GM12891 (cell line): ENCODE measurements at regions not wholly inside any gene's neighbourhood (a gene's known extent, or its start where the extent isn't known, plus 50 kb on each side); places are given as distances from the start of the nearest gene placed in this dataset.

Source experiments
- DNase-seq: peaks from one replicate; pipeline ENCODE4 v3.0.0; 2011; ENCODE audit warnings: low spot score; ENCODE audit not compliant: insufficient read length
- FAIRE-seq: peaks from 2 replicates; lab custom pipeline; 2011; peaks lifted over from hg19 to GRCh38; lab: Jason Lieb, UNC
- PAX5 ChIP-seq: IDR thresholded peaks from 2 replicates; pipeline ENCODE4 v1.6.1; 2011; ENCODE audit warnings: low read length, moderate library complexity, mild to moderate bottlenecking; ENCODE audit not compliant: insufficient read depth, severe bottlenecking
- POLR2A ChIP-seq: IDR thresholded peaks from 2 replicates; pipeline ENCODE4 v1.6.1; 2011; ENCODE audit warnings: low read depth, low read length, control low read depth
- POLR2AphosphoS5 ChIP-seq: IDR thresholded peaks from 2 replicates; pipeline ENCODE4 v1.6.1; 2011; ENCODE audit warnings: low read depth, low read length, control low read depth
- POU2F2 ChIP-seq: IDR thresholded peaks from 2 replicates; pipeline ENCODE4 v1.6.1; 2011; ENCODE audit warnings: low read depth, mild to moderate bottlenecking, control low read depth, low read length, moderate library complexity
- SPI1 ChIP-seq: IDR thresholded peaks from 2 replicates; pipeline ENCODE4 v1.6.1; 2011; ENCODE audit warnings: low read depth, low read length, control low read depth
- TAF1 ChIP-seq: IDR thresholded peaks from 2 replicates; pipeline ENCODE4 v1.6.1; 2011; ENCODE audit warnings: low read depth, low read length, control low read depth

- DNase-seq (no peak), FAIRE-seq (no peak)
- TF ChIP-seq POU2F2 = no peak
- no peak for TF ChIP-seq POLR2A
- no peak for TF ChIP-seq POLR2AphosphoS5
- no peak for TF ChIP-seq TAF1
- no peak for TF ChIP-seq SPI1
These were observed 366.2 kb downstream of the MIAT start for GRCh38 chr22:27023591-27023990.

- FAIRE-seq = no peak
These were observed 367.6 kb downstream of the MIAT start for GRCh38 chr22:27024982-27025381.

GRCh38 chr22:27028093-27028492 lies 370.7 kb downstream of the MIAT start:
- no peak for FAIRE-seq
- TF ChIP-seq POLR2A (no peak), POLR2AphosphoS5 (no peak), PAX5 (no peak), SPI1 (no peak), POU2F2 (no peak), TAF1 (no peak)
- no peak for DNase-seq

More at GRCh38 chr22:27024982-27025381, 367.6 kb downstream of the MIAT start:
- DNase-seq = no peak
- no peak for TF ChIP-seq POU2F2
- no peak for TF ChIP-seq POLR2AphosphoS5
- no peak for TF ChIP-seq TAF1
- no peak for TF ChIP-seq SPI1
- no peak for TF ChIP-seq POLR2A
- no peak for TF ChIP-seq PAX5

GRCh38 chr22:27029584-27030130 lies 372.3 kb downstream of the MIAT start:
- FAIRE-seq (no peak), DNase-seq (no peak)
- TF ChIP-seq POU2F2 = no peak
- TF ChIP-seq TAF1 = no peak

GRCh38 chr22:27032091-27032761 lies 374.8 kb downstream of the MIAT start:
- TF ChIP-seq TAF1 (no peak), SPI1 (no peak), POU2F2 (no peak), POLR2A (no peak), POLR2AphosphoS5 (no peak)
- FAIRE-seq (no peak), DNase-seq (no peak)

- DNase-seq (no peak), FAIRE-seq (no peak)
- TF ChIP-seq POU2F2 (no peak), TAF1 (no peak), POLR2AphosphoS5 (no peak), POLR2A (no peak), SPI1 (no peak), PAX5 (no peak)
These were observed 384.4 kb downstream of the MIAT start for GRCh38 chr22:27041745-27042310.

- DNase-seq = no peak
- FAIRE-seq = no peak
- TF ChIP-seq PAX5 = no peak
These were observed 385.9 kb downstream of the MIAT start for GRCh38 chr22:27043262-27043661.

GRCh38 chr22:27045103-27045947 lies 387.9 kb downstream of the MIAT start:
- no peak for TF ChIP-seq PAX5
- TF ChIP-seq POLR2A = no peak
- no peak for TF ChIP-seq TAF1
- FAIRE-seq (no peak), DNase-seq (no peak)

GRCh38 chr22:27046086-27046485 lies 388.7 kb downstream of the MIAT start:
- no peak for DNase-seq
- TF ChIP-seq PAX5 (no peak), POLR2A (no peak), POLR2AphosphoS5 (no peak), POU2F2 (no peak), TAF1 (no peak), SPI1 (no peak)
- no peak for FAIRE-seq

GRCh38 chr22:27046603-27047002 lies 389.2 kb downstream of the MIAT start:
- no peak for TF ChIP-seq SPI1
- no peak for TF ChIP-seq POLR2AphosphoS5
- no peak for TF ChIP-seq PAX5
- no peak for TF ChIP-seq TAF1
- no peak for TF ChIP-seq POLR2A
- TF ChIP-seq POU2F2 = no peak
- FAIRE-seq = no peak
- no peak for DNase-seq
